ENCODE measurements at regions not wholly inside any gene's neighbourhood (a gene's known extent, or its start where the extent isn't known, plus 50 kb on each side); places are given as distances from the start of the nearest gene placed in this dataset.

- Mint-ChIP-seq H3K4me1 (ENCODE audit: low read depth in 2 of 2) (no peaks in the 10 kb centered on the region), H3K27ac (no peak overlapping the region), H3K27me3 (peaks cover 0 to 3% of the 10 kb centered on the region in 2 donors), H3K4me3 (no peak overlapping the region), H3K9me3 (no peaks in the 10 kb centered on the region), H3K36me3 (peaks cover 7% of the 10 kb centered on the region)
- ATAC-seq: no peak
- DNase-seq (ENCODE audit: low spot score): no peak
These were observed 372.7 kb downstream of the TMEM38B start for GRCh38 chr9:106066940-106067524.

GRCh38 chr9:106069241-106069640 is 374.9 kb downstream of the TMEM38B start:
- ATAC-seq: no peak
- Mint-ChIP-seq H3K4me3 (no peak overlapping the region), H3K9me3 (no peaks in the 10 kb centered on the region), H3K27me3 (peaks cover 0 to 5% of the 10 kb centered on the region in 2 donors), H3K36me3 (peaks cover 7% of the 10 kb centered on the region), H3K4me1 (ENCODE audit: low read depth in 2 of 2) (no peaks in the 10 kb centered on the region), H3K27ac (no peak overlapping the region)
- no peak for DNase-seq (ENCODE audit: low spot score)

- ATAC-seq: no peak
- DNase-seq (ENCODE audit: low spot score): no peak
- H3K4me3 Mint-ChIP-seq: no peak overlapping the region
- H3K4me1 Mint-ChIP-seq (ENCODE audit: low read depth in 2 of 2): no peaks in the 10 kb centered on the region
- H3K36me3 Mint-ChIP-seq: peaks cover 7% of the 10 kb centered on the region
- no peak overlapping the region for H3K27ac Mint-ChIP-seq
- H3K27me3 Mint-ChIP-seq: peaks cover 0 to 7% of the 10 kb centered on the region in 2 donors
- H3K9me3 Mint-ChIP-seq: no peaks in the 10 kb centered on the region
These were observed 378.1 kb downstream of the TMEM38B start for GRCh38 chr9:106072421-106072820.

GRCh38 chr9:106074006-106074405 is 379.7 kb downstream of the TMEM38B start:
- Mint-ChIP-seq H3K4me3 (no peak overlapping the region), H3K9me3 (no peaks in the 10 kb centered on the region), H3K4me1 (ENCODE audit: low read depth in 2 of 2) (no peaks in the 10 kb centered on the region), H3K27ac (no peak overlapping the region), H3K36me3 (no peaks in the 10 kb centered on the region), H3K27me3 (peaks cover 0 to 4% of the 10 kb centered on the region in 2 donors)
- no peak for DNase-seq (ENCODE audit: low spot score)
- no peak for ATAC-seq

GRCh38 chr9:106075236-106075959 is 381.1 kb downstream of the TMEM38B start:
- Mint-ChIP-seq H3K27ac (no peak overlapping the region), H3K4me3 (no peak overlapping the region), H3K9me3 (no peaks in the 10 kb centered on the region), H3K4me1 (ENCODE audit: low read depth in 2 of 2) (no peaks in the 10 kb centered on the region), H3K36me3 (no peaks in the 10 kb centered on the region), H3K27me3 (peaks cover 0 to 4% of the 10 kb centered on the region in 2 donors)
- ATAC-seq: no peak
- no peak for DNase-seq (ENCODE audit: low spot score)

GRCh38 chr9:106075960-106076327 is 381.6 kb downstream of the TMEM38B start:
- Mint-ChIP-seq H3K4me1 (ENCODE audit: low read depth in 2 of 2) (no peaks in the 10 kb centered on the region), H3K36me3 (no peaks in the 10 kb centered on the region), H3K27me3 (peaks cover 0 to 4% of the 10 kb centered on the region in 2 donors), H3K4me3 (no peak overlapping the region), H3K27ac (no peak overlapping the region), H3K9me3 (no peaks in the 10 kb centered on the region)
- ATAC-seq: no peak
- DNase-seq (ENCODE audit: low spot score): no peak

- H3K27me3 Mint-ChIP-seq: peaks cover 0 to 4% of the 10 kb centered on the region in 2 donors
These were observed 382.4 kb downstream of the TMEM38B start for GRCh38 chr9:106076711-106077110.

GRCh38 chr9:106077731-106078130 is 383.4 kb downstream of the TMEM38B start:
- Mint-ChIP-seq H3K27ac (no peak overlapping the region), H3K9me3 (no peaks in the 10 kb centered on the region), H3K4me3 (no peak overlapping the region), H3K36me3 (no peaks in the 10 kb centered on the region), H3K4me1 (ENCODE audit: low read depth in 2 of 2) (no peaks in the 10 kb centered on the region), H3K27me3 (peaks cover 0 to 4% of the 10 kb centered on the region in 2 donors)
- ATAC-seq: no peak
- DNase-seq (ENCODE audit: low spot score): no peak

More at GRCh38 chr9:106076711-106077110, 382.4 kb downstream of the TMEM38B start:
- DNase-seq (ENCODE audit: low spot score): no peak
- Mint-ChIP-seq H3K36me3 (no peaks in the 10 kb centered on the region), H3K4me1 (ENCODE audit: low read depth in 2 of 2) (no peaks in the 10 kb centered on the region), H3K9me3 (no peaks in the 10 kb centered on the region), H3K4me3 (no peak overlapping the region), H3K27ac (no peak overlapping the region)
- ATAC-seq: no peak

GRCh38 chr9:106082621-106083020 is 388.3 kb downstream of the TMEM38B start:
- Mint-ChIP-seq H3K27me3 (no peaks in the 10 kb centered on the region), H3K36me3 (no peaks in the 10 kb centered on the region), H3K4me1 (ENCODE audit: low read depth in 2 of 2) (peaks cover 0 to 3% of the 10 kb centered on the region in 2 donors), H3K27ac (no peak overlapping the region), H3K4me3 (no peak overlapping the region), H3K9me3 (no peaks in the 10 kb centered on the region)
- no peak for DNase-seq (ENCODE audit: low spot score)
- ATAC-seq: no peak

GRCh38 chr9:106084702-106085101 is 390.4 kb downstream of the TMEM38B start:
- Mint-ChIP-seq H3K9me3 (peaks cover 7% of the 10 kb centered on the region), H3K27ac (no peak overlapping the region), H3K4me1 (ENCODE audit: low read depth in 2 of 2) (peaks cover 0 to 3% of the 10 kb centered on the region in 2 donors), H3K4me3 (no peak overlapping the region), H3K27me3 (no peaks in the 10 kb centered on the region), H3K36me3 (peaks cover 6% of the 10 kb centered on the region)
- ATAC-seq (no peak), DNase-seq (ENCODE audit: low spot score) (no peak)

- DNase-seq (ENCODE audit: low spot score) (no peak), ATAC-seq (no peak)
- peaks cover 7% of the 10 kb centered on the region for H3K9me3 Mint-ChIP-seq
- H3K36me3 Mint-ChIP-seq: peaks cover 6% of the 10 kb centered on the region
- H3K4me1 Mint-ChIP-seq (ENCODE audit: low read depth in 2 of 2): peaks cover 0 to 3% of the 10 kb centered on the region in 2 donors
- H3K27me3 Mint-ChIP-seq: no peaks in the 10 kb centered on the region
- H3K27ac Mint-ChIP-seq: no peak overlapping the region
- H3K4me3 Mint-ChIP-seq: no peak overlapping the region
These were observed 391.1 kb downstream of the TMEM38B start for GRCh38 chr9:106085479-106085878.

- DNase-seq (ENCODE audit: low spot score) (no peak), ATAC-seq (no peak)
- no peaks in the 10 kb centered on the region for H3K27me3 Mint-ChIP-seq
- H3K36me3 Mint-ChIP-seq: peaks cover 13% of the 10 kb centered on the region
- peaks cover 7% of the 10 kb centered on the region for H3K9me3 Mint-ChIP-seq
- no peak overlapping the region for H3K27ac Mint-ChIP-seq
- no peak overlapping the region for H3K4me3 Mint-ChIP-seq
- no peaks in the 10 kb centered on the region for H3K4me1 Mint-ChIP-seq (ENCODE audit: low read depth in 2 of 2)
These were observed 397.7 kb downstream of the TMEM38B start for GRCh38 chr9:106092083-106092482.

GRCh38 chr9:106102821-106103220 is 408.5 kb downstream of the TMEM38B start:
- no peaks in the 10 kb centered on the region for H3K9me3 Mint-ChIP-seq
- DNase-seq (ENCODE audit: low spot score): no peak
- H3K36me3 Mint-ChIP-seq: no peaks in the 10 kb centered on the region
- H3K27me3 Mint-ChIP-seq: no peaks in the 10 kb centered on the region
- no peak for ATAC-seq
- H3K4me1 Mint-ChIP-seq (ENCODE audit: low read depth in 2 of 2): no peaks in the 10 kb centered on the region
- H3K4me3 Mint-ChIP-seq: no peak overlapping the region
- no peak overlapping the region for H3K27ac Mint-ChIP-seq

GRCh38 chr9:106104887-106105286 is 410.5 kb downstream of the TMEM38B start:
- no peak for ATAC-seq
- H3K36me3 Mint-ChIP-seq: no peaks in the 10 kb centered on the region
- no peaks in the 10 kb centered on the region for H3K4me1 Mint-ChIP-seq (ENCODE audit: low read depth in 2 of 2)
- no peak overlapping the region for H3K27ac Mint-ChIP-seq
- no peak overlapping the region for H3K4me3 Mint-ChIP-seq
- H3K9me3 Mint-ChIP-seq: no peaks in the 10 kb centered on the region
- DNase-seq (ENCODE audit: low spot score): no peak
- H3K27me3 Mint-ChIP-seq: no peaks in the 10 kb centered on the region

All from natural killer cell treated with Interleukin-12 subunit alpha and Interleukin-12 subunit beta and Interleukin-15 and Interleukin-18, amount 100 ng/mL, for 72 hours (primary cell).